Coronary artery (tissue), 2 donors: ENCODE measurements at regions not wholly inside any gene's neighbourhood (a gene's known extent, or its start where the extent isn't known, plus 50 kb on each side); places are given as distances from the start of the nearest gene placed in this dataset.
"Not testable (repeated sequence)": the region's sequence is repeated elsewhere in the genome, so short reads cannot be mapped to it uniquely, and the experiment has no call there.

Experiments
- DNase-seq: peaks from one replicate; pipeline ENCODE4 v3.0.0-alpha.2; 2017; ENCODE audit warnings: low spot score
- H3K27ac ChIP-seq, 2 donors: fragments of 200-600 bp; sonication (generic); one replicate each; pipeline ENCODE4 v1.5.1; 2016 to 2019
- H3K4me3 ChIP-seq: fragments of 200-600 bp; sonication (generic); 2 replicates; pipeline ENCODE4 v1.5.1; 2016; ENCODE audit warnings: mild to moderate bottlenecking, moderate library complexity
- TF ChIP-seq, protein P1 (sequence below): fragments of 200-600 bp; sonication (generic); IDR thresholded peaks from one replicate; pipeline ENCODE4 v1.5.1; 2019; ENCODE audit warnings: antibody characterized with exemption

DNA sequence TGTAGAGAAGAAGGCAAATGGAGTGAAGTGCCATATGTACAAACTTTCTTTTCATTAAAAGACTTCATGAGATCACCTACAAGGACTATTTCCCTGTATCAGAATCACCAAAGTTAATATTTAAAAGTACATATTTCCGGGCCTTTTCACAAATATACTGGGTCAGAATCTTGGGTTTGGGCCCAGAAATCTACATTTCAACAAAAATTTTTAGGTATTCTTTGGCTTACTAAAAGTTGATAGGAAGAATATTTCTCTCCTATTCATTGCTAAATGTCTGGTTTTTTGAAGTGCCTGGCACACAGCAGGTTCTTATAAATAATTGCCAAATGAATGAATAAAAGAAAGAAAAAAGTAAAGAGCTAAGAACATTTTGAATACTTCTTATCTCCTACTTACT lies 843.8 kb upstream of the ACVR2A start:
- TF ChIP-seq, protein P1, sequence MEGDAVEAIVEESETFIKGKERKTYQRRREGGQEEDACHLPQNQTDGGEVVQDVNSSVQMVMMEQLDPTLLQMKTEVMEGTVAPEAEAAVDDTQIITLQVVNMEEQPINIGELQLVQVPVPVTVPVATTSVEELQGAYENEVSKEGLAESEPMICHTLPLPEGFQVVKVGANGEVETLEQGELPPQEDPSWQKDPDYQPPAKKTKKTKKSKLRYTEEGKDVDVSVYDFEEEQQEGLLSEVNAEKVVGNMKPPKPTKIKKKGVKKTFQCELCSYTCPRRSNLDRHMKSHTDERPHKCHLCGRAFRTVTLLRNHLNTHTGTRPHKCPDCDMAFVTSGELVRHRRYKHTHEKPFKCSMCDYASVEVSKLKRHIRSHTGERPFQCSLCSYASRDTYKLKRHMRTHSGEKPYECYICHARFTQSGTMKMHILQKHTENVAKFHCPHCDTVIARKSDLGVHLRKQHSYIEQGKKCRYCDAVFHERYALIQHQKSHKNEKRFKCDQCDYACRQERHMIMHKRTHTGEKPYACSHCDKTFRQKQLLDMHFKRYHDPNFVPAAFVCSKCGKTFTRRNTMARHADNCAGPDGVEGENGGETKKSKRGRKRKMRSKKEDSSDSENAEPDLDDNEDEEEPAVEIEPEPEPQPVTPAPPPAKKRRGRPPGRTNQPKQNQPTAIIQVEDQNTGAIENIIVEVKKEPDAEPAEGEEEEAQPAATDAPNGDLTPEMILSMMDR, result no peak
- DNase-seq, result no peak
- Histone ChIP-seq H3K27ac (no peak overlapping the region), H3K4me3 (no peak overlapping the region)

DNA sequence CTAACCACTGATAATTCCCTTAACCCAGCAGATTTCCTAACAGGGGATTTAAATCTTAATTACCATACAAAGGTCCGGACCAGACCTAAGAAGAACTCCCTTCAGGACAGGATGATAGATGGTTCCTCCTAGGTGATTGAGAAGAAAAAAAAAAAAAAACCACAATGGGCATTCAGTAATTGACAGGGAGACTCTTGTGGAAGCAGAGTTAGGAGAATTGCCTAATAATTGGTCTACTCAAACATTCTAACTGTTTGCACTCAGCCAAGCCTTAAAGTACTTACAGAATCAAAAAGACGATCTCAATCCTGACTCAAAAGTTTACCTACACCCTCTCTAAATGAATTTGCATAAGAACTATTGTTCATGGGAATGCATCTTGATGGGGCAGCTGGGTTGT lies 844.7 kb upstream of the ACVR2A start:
- H3K27ac ChIP-seq, H3K4me3 ChIP-seq, DNase-seq: not testable (repeated sequence)

DNA sequence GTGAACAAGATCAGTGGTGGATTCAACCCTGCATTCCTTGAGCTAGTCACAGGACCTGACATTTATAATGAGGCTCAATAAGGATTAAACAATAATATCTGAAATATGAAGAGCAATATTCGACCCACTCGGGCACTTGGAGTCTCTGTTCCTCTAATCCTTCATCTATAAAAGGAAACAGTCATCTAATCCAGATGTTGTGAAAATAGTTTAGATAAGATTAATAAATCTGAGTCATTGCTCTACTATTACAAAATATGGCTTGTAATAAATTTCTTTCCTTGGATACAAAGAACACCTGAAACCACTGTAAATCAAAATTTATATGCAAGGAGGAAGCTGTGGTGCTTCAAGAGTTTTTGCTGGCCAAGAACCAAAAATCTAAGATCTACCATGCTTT lies 846.9 kb upstream of the ACVR2A start:
- Histone ChIP-seq H3K4me3 (no peak overlapping the region), H3K27ac (no peak overlapping the region)
- TF ChIP-seq, protein P1, result no peak
- DNase-seq, result no peak

DNA sequence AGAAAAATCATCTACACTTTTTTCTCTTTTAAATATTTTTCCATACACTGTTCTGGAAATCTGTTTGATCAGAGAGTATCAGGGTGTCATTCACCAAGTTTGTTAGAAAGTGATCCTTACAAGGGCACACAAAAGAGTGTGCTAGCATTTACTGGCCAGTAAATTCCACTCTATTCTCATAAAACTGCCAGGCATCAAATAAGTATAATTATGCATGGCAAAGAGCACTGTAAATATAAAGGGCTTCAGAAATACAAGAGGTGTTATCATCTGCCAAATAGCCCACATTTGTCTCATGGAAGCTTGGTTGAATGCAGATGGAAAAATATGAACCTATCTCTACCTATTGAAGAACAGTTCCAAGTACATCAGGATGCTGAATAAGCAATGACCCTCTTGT lies 847.3 kb upstream of the ACVR2A start:
- H3K4me3 ChIP-seq, result no peak overlapping the region
- DNase-seq, result no peak
- no peak overlapping the region for H3K27ac ChIP-seq
- TF ChIP-seq, protein P1, result no peak

DNA sequence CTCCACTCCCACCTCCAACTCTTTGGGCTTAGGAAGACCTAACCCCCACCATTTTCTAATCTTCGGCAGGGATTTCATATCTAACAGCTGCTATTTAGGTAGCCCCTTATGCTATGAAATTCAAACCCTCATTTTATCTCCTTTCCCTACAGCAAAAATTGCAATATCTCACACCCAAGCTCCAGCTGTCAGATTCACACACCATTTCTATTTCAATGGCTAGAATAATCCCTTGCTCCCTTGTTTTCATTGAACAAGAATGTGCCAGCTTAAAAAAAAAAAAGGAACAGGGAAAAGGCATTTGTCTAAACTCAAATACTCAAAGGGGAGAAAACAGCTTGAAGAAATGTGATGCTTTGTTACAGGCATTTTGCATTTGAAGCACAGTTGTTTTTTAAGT lies 850.6 kb upstream of the ACVR2A start:
- Histone ChIP-seq H3K27ac (no peak overlapping the region), H3K4me3 (no peak overlapping the region)
- no peak for DNase-seq
- TF ChIP-seq, protein P1, result no peak

DNA sequence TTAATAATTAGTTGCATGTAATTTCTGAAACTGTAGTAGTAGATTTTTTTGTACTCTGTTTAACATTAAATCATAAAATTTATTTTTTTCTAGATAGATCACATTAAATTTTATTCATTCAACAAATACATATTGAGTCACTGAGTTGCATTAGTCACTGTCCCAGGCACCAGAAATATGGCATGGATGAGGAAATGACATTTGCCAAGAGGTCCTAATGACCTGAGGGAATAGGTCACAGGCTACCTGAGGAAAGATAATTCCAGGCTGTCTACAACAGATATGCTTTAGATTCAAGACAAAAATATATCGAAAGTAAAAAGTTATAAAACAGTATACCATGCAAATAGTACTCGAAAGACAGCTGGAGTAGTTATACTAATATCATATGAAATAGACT lies 852.4 kb upstream of the ACVR2A start:
- Histone ChIP-seq H3K4me3 (no peak overlapping the region), H3K27ac (no peak overlapping the region)
- DNase-seq, result no peak
- TF ChIP-seq, protein P1, result no peak

DNA sequence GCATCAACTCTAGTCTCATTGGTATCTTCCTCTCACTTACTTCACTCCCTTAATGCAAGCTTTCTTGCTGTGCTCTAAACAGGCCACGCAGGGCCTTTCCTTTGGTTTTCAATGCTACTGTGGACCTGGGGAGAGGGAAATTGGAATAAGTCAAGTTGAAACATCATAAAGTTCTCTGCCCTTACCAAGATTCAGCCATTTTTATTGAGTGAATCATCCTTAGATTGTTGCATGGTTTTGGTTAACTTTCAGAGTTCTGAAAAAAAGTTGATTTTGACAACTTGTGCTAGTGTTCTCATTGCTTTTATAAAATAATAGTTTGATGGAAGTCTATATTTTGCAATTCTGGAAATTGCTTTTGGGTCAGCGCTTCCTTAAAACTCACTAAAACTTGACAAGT lies 852.8 kb upstream of the ACVR2A start:
- TF ChIP-seq, protein P1, result no peak
- H3K4me3 ChIP-seq, result no peak overlapping the region
- no peak overlapping the region for H3K27ac ChIP-seq

More for the DNA sequence above, 852.8 kb upstream of the ACVR2A start:
- DNase-seq, result no peak
